HL-60 (cell line): ENCODE measurements at regions not wholly inside any gene's neighbourhood (a gene's known extent, or its start where the extent isn't known, plus 50 kb on each side); places are given as distances from the start of the nearest gene placed in this dataset.

Experiments used
- GABPA ChIP-seq: IDR thresholded peaks from 2 replicates; pipeline ENCODE4 v1.6.1; 2012; ENCODE audit warnings: low read depth
- POLR2AphosphoS5 ChIP-seq: IDR thresholded peaks from 2 replicates; pipeline ENCODE4 v1.6.1; 2012; ENCODE audit warnings: low read depth
- SPI1 ChIP-seq: IDR thresholded peaks from 2 replicates; pipeline ENCODE4 v1.6.1; 2012; ENCODE audit warnings: low read depth, mild to moderate bottlenecking, borderline replicate concordance
- TF ChIP-seq, protein P1 (sequence below): IDR thresholded peaks from one replicate; pipeline ENCODE4 v1.5.1; 2011; ENCODE audit warnings: low read length, control low read depth, inconsistent platforms; ENCODE audit not compliant: insufficient read depth

DNA sequence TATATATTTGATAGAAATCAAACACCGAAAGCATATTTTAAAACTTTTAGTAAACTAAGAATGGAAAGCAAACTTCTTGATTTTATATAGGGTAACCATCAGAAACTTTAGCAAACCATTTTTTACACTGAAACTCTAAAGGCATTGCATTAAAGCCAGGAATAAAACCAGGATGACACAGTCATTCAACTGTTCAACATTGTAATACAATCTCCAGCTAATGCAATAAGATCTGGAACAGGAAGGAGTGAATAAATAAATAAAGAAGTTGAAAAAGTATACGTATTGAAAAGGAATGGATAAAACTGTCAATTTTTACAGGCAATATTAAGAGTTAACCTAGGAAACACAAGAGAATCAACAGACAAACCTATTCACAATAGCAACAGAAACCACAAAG, 181.9 kb upstream of the TTC14 start:
- TF ChIP-seq, protein P1, sequence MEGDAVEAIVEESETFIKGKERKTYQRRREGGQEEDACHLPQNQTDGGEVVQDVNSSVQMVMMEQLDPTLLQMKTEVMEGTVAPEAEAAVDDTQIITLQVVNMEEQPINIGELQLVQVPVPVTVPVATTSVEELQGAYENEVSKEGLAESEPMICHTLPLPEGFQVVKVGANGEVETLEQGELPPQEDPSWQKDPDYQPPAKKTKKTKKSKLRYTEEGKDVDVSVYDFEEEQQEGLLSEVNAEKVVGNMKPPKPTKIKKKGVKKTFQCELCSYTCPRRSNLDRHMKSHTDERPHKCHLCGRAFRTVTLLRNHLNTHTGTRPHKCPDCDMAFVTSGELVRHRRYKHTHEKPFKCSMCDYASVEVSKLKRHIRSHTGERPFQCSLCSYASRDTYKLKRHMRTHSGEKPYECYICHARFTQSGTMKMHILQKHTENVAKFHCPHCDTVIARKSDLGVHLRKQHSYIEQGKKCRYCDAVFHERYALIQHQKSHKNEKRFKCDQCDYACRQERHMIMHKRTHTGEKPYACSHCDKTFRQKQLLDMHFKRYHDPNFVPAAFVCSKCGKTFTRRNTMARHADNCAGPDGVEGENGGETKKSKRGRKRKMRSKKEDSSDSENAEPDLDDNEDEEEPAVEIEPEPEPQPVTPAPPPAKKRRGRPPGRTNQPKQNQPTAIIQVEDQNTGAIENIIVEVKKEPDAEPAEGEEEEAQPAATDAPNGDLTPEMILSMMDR, result no peak
- no peak for TF ChIP-seq GABPA
- TF ChIP-seq POLR2AphosphoS5, result no peak
- no peak for TF ChIP-seq SPI1
